Endodermal cell (in vitro differentiated cells): ENCODE measurements at regions not wholly inside any gene's neighbourhood (a gene's known extent, or its start where the extent isn't known, plus 50 kb on each side); places are given as distances from the start of the nearest gene placed in this dataset.

Experiments used
- DNase-seq: peaks from one replicate; pipeline ENCODE4 v3.0.0-alpha.2; 2017
- H3K27ac ChIP-seq: 2 replicates; pipeline ENCODE4 v1.5.1; 2013; ENCODE audit warnings: mild to moderate bottlenecking, low read depth, low read length, moderate library complexity
- H3K27me3 ChIP-seq: 2 replicates; pipeline ENCODE4 v1.6.1; 2013; ENCODE audit warnings: mild to moderate bottlenecking, low read length, moderate library complexity; ENCODE audit not compliant: insufficient read depth, control insufficient read depth, poor library complexity, severe bottlenecking
- H3K36me3 ChIP-seq: 2 replicates; pipeline ENCODE4 v1.7.0; 2013; ENCODE audit warnings: mild to moderate bottlenecking, low read length, moderate library complexity; ENCODE audit not compliant: control insufficient read depth, insufficient read depth
- H3K4me1 ChIP-seq: one replicate; pipeline ENCODE4 v1.7.0; 2013; ENCODE audit warnings: low read length; ENCODE audit not compliant: control insufficient read depth, insufficient read depth
- H3K4me3 ChIP-seq: 2 replicates; pipeline ENCODE4 v1.5.1; 2013; ENCODE audit warnings: mild to moderate bottlenecking, low read length, moderate library complexity
- H3K9ac ChIP-seq: 2 replicates; pipeline ENCODE4 v1.6.1; 2013; ENCODE audit warnings: mild to moderate bottlenecking, low read length, moderate library complexity; ENCODE audit not compliant: poor library complexity, severe bottlenecking; ENCODE audit errors: extremely low read depth
- H3K9me3 ChIP-seq: 2 replicates; pipeline ENCODE4 v1.6.1; 2013; ENCODE audit warnings: mild to moderate bottlenecking, low read length, moderate library complexity; ENCODE audit not compliant: control insufficient read depth
- H3K27ac Mint-ChIP-seq: 2 replicates; pipeline ENCODE4 v1.8.0; 2020; ENCODE audit warnings: mixed read lengths
- H3K27me3 Mint-ChIP-seq: 2 replicates; pipeline ENCODE4 v1.8.0; 2021; ENCODE audit warnings: mild to moderate bottlenecking, mixed read lengths; ENCODE audit not compliant: insufficient read depth
- H3K36me3 Mint-ChIP-seq: 2 replicates; pipeline ENCODE4 v1.8.0; 2020; ENCODE audit warnings: low read depth, mixed read lengths
- H3K4me1 Mint-ChIP-seq: 2 replicates; pipeline ENCODE4 v1.8.0; 2020; ENCODE audit warnings: mixed read lengths
- H3K4me3 Mint-ChIP-seq: 2 replicates; pipeline ENCODE4 v1.8.0; 2020; ENCODE audit warnings: mild to moderate bottlenecking, moderate library complexity, mixed read lengths
- H3K9me3 Mint-ChIP-seq: 2 replicates; pipeline ENCODE4 v1.8.0; 2020; ENCODE audit warnings: mild to moderate bottlenecking, mixed read lengths
- CTCF ChIP-seq: fragments of 200-600 bp; sonication (generic); conservative IDR thresholded peaks from 2 replicates; pipeline ENCODE4 v1.5.0; 2021; ENCODE audit warnings: antibody characterized with exemption, mild to moderate bottlenecking
- WGBS, 2 experiments: methylation state at CpG; one replicate each; pipeline versions ENCODE4 v1.1.5 to v1.1.7; 2013; ENCODE audit warnings: missing lambda C conversion rate in 2 of 2, mixed read lengths in 1 of 2; ENCODE audit not compliant: insufficient coverage in 1 of 2, insufficient read length in 1 of 2; 5-methylcytosine and 5-hydroxymethylcytosine counted together

- Histone ChIP-seq H3K4me1 (peaks cover 8% of the 10 kb centered on the region), H3K4me3 (no peak overlapping the region), H3K9ac (no peak overlapping the region), H3K36me3 (no peaks in the 10 kb centered on the region), H3K9me3 (peaks cover 27% of the 10 kb centered on the region), H3K27me3 (no peaks in the 10 kb centered on the region), H3K27ac (no peak overlapping the region)
- H3K27ac Mint-ChIP-seq, result no peak overlapping the region
- H3K4me1 Mint-ChIP-seq, result peaks cover 15% of the 10 kb centered on the region
- DNase-seq, result no peak
- no peak for TF ChIP-seq CTCF
- H3K27me3 Mint-ChIP-seq, result no peaks in the 10 kb centered on the region
- peaks cover 22% of the 10 kb centered on the region for H3K9me3 Mint-ChIP-seq
- H3K4me3 Mint-ChIP-seq, result no peak overlapping the region
- H3K36me3 Mint-ChIP-seq, result peaks cover 3% of the 10 kb centered on the region
- no CpG with 5 or more reads among the region's 1 CpG for WGBS, 2 experiments
Observed at GRCh38 chr2:189291460-189291859, 111.9 kb upstream of the COL5A2 start.

- Histone ChIP-seq H3K4me1 (peaks cover 2% of the 10 kb centered on the region), H3K9me3 (peaks cover 32% of the 10 kb centered on the region), H3K36me3 (no peaks in the 10 kb centered on the region), H3K9ac (no peak overlapping the region), H3K27ac (no peak overlapping the region), H3K27me3 (no peaks in the 10 kb centered on the region), H3K4me3 (no peak overlapping the region)
- peaks cover 3% of the 10 kb centered on the region for H3K36me3 Mint-ChIP-seq
- peaks cover 22% of the 10 kb centered on the region for H3K9me3 Mint-ChIP-seq
- DNase-seq, result no peak
- peaks cover 5% of the 10 kb centered on the region for H3K4me1 Mint-ChIP-seq
- WGBS, 2 experiments, result 93 to 100% methylated on average over 2 to 3 of the region's 3 CpGs
- no peak for TF ChIP-seq CTCF
- H3K27me3 Mint-ChIP-seq, result no peaks in the 10 kb centered on the region
- no peak overlapping the region for H3K27ac Mint-ChIP-seq
- H3K4me3 Mint-ChIP-seq, result no peak overlapping the region
Observed at GRCh38 chr2:189293164-189293563, 113.6 kb upstream of the COL5A2 start.

- H3K27ac Mint-ChIP-seq, result no peak overlapping the region
- H3K4me3 Mint-ChIP-seq, result no peak overlapping the region
- no peaks in the 10 kb centered on the region for H3K36me3 Mint-ChIP-seq
- Histone ChIP-seq H3K9ac (no peak overlapping the region), H3K27ac (no peak overlapping the region), H3K27me3 (no peaks in the 10 kb centered on the region), H3K9me3 (peaks cover 8% of the 10 kb centered on the region), H3K4me3 (no peak overlapping the region), H3K4me1 (no peaks in the 10 kb centered on the region), H3K36me3 (no peaks in the 10 kb centered on the region)
- no peaks in the 10 kb centered on the region for H3K4me1 Mint-ChIP-seq
- no peak for DNase-seq
- TF ChIP-seq CTCF, result no peak
- no peaks in the 10 kb centered on the region for H3K27me3 Mint-ChIP-seq
- peaks cover 2% of the 10 kb centered on the region for H3K9me3 Mint-ChIP-seq
Observed at GRCh38 chr2:189297446-189297845, 117.9 kb upstream of the COL5A2 start.
